ENCODE measurements at regions not wholly inside any gene's neighbourhood (a gene's known extent, or its start where the extent isn't known, plus 50 kb on each side); places are given as distances from the start of the nearest gene placed in this dataset.
A peak's percentile ranks its signal among the peaks of the same experiment; 100 is the strongest.

DNA sequence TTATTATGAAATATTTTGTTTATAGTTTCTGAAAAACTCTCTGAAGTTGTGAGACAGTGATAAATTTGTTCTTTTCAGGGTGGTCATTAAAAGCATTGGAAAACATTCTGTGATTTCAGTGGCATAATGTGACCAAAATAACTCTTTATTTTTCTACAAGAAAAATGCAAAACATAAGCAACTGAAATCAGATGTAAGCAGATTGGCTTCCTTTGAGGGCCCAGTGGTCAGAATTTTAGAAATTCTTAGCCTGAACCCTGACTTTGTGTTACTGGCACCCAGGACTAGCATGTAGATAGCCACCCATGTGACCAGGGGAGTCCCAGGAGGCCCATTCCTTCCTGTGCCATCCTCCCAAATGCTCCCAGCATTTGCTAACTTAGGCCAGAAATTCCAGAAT is 145.6 kb upstream of the SLC38A2 start:
- Mint-ChIP-seq H3K9me3 (no peaks in the 10 kb centered on the region), H3K27me3 (ENCODE audit: low read depth, poor library complexity) (no peaks in the 10 kb centered on the region), H3K27ac (no peak overlapping the region), H3K36me3 (ENCODE audit: low read depth) (no peaks in the 10 kb centered on the region), H3K4me1 (peaks cover 37% of the 10 kb centered on the region), H3K4me3 (no peak overlapping the region)
- DNase-seq, result no peak
- TF ChIP-seq, protein P1, sequence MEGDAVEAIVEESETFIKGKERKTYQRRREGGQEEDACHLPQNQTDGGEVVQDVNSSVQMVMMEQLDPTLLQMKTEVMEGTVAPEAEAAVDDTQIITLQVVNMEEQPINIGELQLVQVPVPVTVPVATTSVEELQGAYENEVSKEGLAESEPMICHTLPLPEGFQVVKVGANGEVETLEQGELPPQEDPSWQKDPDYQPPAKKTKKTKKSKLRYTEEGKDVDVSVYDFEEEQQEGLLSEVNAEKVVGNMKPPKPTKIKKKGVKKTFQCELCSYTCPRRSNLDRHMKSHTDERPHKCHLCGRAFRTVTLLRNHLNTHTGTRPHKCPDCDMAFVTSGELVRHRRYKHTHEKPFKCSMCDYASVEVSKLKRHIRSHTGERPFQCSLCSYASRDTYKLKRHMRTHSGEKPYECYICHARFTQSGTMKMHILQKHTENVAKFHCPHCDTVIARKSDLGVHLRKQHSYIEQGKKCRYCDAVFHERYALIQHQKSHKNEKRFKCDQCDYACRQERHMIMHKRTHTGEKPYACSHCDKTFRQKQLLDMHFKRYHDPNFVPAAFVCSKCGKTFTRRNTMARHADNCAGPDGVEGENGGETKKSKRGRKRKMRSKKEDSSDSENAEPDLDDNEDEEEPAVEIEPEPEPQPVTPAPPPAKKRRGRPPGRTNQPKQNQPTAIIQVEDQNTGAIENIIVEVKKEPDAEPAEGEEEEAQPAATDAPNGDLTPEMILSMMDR (IDR thresholded peaks at IDR 0.05), result no peak

DNA sequence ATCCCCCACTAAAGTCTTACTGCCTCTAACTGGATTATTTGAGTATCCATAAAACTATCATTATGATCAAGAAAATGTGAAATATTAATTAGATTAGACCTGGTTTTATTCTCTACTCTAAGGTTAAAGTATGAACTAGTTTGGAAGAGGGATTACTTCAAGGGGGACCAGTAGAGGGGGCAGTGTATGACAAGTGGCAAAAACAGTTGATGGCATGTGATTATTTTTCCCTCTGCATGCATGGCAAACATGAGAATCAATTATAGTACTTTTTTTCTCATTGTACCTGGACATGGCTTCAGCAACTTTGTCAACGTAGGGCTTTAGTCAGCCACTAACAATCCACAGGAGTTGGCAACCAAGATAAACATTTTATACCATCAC is 145.0 kb upstream of the SLC38A2 start:
- Mint-ChIP-seq H3K4me3 (no peak overlapping the region), H3K36me3 (ENCODE audit: low read depth) (no peaks in the 10 kb centered on the region), H3K27ac (no peak overlapping the region), H3K9me3 (peaks cover 6% of the 10 kb centered on the region), H3K4me1 (peaks cover 37% of the 10 kb centered on the region), H3K27me3 (ENCODE audit: low read depth, poor library complexity) (no peaks in the 10 kb centered on the region)
- no peak for DNase-seq
- TF ChIP-seq, protein P1 (IDR thresholded peaks at IDR 0.05), result no peak

DNA sequence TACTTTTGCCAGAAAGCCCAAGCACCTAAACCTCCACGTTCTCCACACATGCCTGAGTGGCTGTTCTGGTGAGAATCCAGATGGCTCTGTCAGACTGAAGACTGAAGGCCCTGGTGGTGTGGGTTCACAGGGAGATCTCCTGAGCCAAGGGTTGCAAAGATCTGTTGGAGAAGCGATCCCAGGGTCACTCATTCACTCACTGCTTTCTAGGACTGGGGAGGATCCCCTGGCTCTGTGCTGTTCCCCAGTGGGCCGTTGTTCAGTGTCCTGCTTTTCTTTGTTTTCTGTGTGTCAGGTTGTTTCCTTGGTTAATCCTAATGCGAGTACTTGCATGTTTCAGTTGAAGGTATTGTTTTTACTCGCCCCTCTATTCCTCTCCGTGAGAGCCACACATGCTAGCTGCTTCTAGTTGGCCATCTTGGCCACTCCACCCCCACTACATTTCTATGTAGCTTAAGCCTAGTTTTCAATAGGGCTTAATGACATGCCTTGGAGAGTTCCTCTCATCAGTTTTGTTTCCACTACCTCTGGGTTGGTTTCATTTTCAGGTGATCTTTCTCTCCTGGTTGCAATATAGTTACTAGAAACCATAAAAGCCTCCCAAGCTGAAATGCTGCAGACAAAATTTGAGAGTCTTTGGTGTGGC is 144.5 kb upstream of the SLC38A2 start:
- H3K9me3 Mint-ChIP-seq, result peaks cover 11% of the 10 kb centered on the region
- no peak overlapping the region for H3K4me3 Mint-ChIP-seq
- DNase-seq, result no peak
- H3K36me3 Mint-ChIP-seq (ENCODE audit: low read depth), result no peaks in the 10 kb centered on the region
- H3K27ac Mint-ChIP-seq, result peak overlapping the region; percentile 40
- peaks cover 37% of the 10 kb centered on the region for H3K4me1 Mint-ChIP-seq
- TF ChIP-seq, protein P1 (IDR thresholded peaks at IDR 0.05), result no peak
- H3K27me3 Mint-ChIP-seq (ENCODE audit: low read depth, poor library complexity), result no peaks in the 10 kb centered on the region

DNA sequence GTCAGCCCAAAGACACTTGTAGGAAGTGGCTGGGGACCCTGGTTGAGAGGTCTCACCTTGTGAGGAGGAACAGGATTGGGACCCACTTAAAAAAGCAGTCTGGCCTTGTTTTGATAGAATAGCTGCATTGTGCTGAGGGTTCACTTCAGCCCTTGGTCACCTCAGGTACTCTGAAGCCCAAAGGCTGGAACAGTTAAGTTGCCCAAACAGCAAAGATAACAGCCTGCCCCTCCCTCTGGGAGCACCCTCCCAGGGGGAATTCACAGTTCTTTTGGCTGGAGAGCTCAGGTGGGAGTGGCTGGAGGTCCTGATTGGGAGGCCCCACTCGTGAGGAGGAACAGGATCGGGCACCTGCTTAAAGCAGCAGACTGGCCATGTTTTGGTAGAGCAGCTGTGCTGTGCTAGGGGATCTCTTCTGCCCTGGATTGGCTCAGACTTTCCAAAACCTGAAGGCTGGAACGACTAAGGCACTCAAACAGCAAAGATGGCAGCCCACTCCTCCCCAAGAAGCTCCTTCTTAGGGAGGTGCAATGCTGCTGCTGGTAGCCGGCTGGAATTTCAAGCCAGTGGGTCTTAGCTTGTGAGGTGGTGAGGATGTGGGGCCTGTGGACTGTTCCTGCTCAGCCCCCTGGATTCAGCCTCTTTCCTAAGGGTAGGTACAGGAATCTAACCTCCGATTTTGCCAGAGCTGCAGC is 143.8 kb upstream of the SLC38A2 start:
- H3K27me3 Mint-ChIP-seq (ENCODE audit: low read depth, poor library complexity), result no peaks in the 10 kb centered on the region
- no peak overlapping the region for H3K4me3 Mint-ChIP-seq
- peaks cover 36% of the 10 kb centered on the region for H3K4me1 Mint-ChIP-seq
- no peak overlapping the region for H3K27ac Mint-ChIP-seq
- no peak for DNase-seq
- H3K36me3 Mint-ChIP-seq (ENCODE audit: low read depth), result no peaks in the 10 kb centered on the region
- TF ChIP-seq, protein P1 (IDR thresholded peaks at IDR 0.05), result no peak
- peaks cover 17% of the 10 kb centered on the region for H3K9me3 Mint-ChIP-seq

DNA sequence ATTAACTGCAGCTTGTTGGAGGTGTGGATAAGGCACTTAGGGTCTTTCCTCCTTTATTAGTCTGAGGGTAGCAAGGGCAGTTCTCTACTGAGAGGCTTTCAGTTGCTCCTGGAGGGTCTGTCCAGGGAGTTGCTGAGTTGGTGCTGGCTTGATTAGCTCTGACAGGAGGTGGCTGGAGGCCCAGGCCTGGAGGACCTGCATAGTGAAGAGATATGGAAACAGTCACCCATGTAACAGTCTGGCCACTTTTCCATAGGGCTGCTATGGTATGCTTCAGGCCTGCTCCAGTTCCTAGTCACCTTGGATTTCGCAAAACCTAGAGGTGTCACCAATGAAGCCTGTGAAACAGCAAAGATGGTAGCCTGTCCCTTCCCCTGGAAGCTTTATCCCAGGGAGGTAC is 143.3 kb upstream of the SLC38A2 start:
- no peaks in the 10 kb centered on the region for H3K27me3 Mint-ChIP-seq (ENCODE audit: low read depth, poor library complexity)
- no peak overlapping the region for H3K4me3 Mint-ChIP-seq

More for the DNA sequence above, 143.3 kb upstream of the SLC38A2 start:
- H3K4me1 Mint-ChIP-seq, result peaks cover 31% of the 10 kb centered on the region
- no peaks in the 10 kb centered on the region for H3K36me3 Mint-ChIP-seq (ENCODE audit: low read depth)
- DNase-seq, result no peak
- TF ChIP-seq, protein P1 (IDR thresholded peaks at IDR 0.05), result no peak
- peaks cover 22% of the 10 kb centered on the region for H3K9me3 Mint-ChIP-seq
- no peak overlapping the region for H3K27ac Mint-ChIP-seq

All from nephron progenitor cell (in vitro differentiated cells).